Fibroblast of mammary gland (primary cell): ENCODE measurements at regions not wholly inside any gene's neighbourhood (a gene's known extent, or its start where the extent isn't known, plus 50 kb on each side); places are given as distances from the start of the nearest gene placed in this dataset.
"Not testable (repeated sequence)": the region's sequence is repeated elsewhere in the genome, so short reads cannot be mapped to it uniquely, and the experiment has no call there.

Source experiments
- DNase-seq: peaks from one replicate; pipeline ENCODE4 v3.0.0-alpha.2; 2010; ENCODE audit warnings: low read depth
- H3K4me3 ChIP-seq: 2 replicates; pipeline ENCODE4 v1.5.1; 2011; ENCODE audit warnings: low read depth, mild to moderate bottlenecking, low read length, moderate library complexity; ENCODE audit not compliant: control insufficient read depth
- TF ChIP-seq, protein P1 (sequence below): conservative IDR thresholded peaks from 2 replicates; pipeline ENCODE4 v1.5.1; 2011; ENCODE audit warnings: low read depth, low read length, inconsistent platforms; ENCODE audit not compliant: control insufficient read depth, insufficient read depth

DNA sequence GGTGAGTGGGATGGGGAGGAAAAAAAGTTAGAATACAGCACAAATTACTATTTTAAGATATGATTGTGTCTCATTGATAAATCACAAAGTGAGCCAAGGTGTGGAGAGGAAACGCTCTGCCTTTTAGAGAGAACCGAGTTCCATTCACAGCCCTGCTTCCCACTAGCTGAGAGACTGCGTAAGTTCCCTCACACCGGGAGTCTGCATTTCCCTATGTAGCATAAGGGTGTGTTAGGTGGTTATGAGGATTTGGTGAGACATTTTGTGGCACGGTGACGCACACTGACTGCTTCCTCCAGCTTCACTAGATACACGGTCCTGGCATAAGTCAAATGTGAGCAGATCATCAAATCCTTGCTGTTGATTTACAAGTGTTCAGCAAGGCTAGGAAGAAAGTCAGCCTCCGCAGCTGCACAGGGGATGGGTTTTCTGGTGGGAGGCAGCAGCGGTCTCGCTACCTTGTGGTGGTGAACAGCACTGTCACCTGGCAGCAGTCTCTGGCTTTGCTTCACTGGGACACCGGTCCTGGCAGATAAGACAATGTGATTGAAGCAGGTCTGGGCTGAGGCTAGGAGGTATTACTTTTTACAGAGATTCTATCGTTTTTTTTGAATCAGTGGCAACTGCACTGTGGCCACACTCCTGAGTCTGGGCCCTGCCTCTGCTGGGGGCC, 312.2 kb upstream of the B3GAT1 start:
- H3K4me3 ChIP-seq = no peak overlapping the region
- TF ChIP-seq, protein P1, sequence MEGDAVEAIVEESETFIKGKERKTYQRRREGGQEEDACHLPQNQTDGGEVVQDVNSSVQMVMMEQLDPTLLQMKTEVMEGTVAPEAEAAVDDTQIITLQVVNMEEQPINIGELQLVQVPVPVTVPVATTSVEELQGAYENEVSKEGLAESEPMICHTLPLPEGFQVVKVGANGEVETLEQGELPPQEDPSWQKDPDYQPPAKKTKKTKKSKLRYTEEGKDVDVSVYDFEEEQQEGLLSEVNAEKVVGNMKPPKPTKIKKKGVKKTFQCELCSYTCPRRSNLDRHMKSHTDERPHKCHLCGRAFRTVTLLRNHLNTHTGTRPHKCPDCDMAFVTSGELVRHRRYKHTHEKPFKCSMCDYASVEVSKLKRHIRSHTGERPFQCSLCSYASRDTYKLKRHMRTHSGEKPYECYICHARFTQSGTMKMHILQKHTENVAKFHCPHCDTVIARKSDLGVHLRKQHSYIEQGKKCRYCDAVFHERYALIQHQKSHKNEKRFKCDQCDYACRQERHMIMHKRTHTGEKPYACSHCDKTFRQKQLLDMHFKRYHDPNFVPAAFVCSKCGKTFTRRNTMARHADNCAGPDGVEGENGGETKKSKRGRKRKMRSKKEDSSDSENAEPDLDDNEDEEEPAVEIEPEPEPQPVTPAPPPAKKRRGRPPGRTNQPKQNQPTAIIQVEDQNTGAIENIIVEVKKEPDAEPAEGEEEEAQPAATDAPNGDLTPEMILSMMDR = no peak
- DNase-seq = no peak

DNA sequence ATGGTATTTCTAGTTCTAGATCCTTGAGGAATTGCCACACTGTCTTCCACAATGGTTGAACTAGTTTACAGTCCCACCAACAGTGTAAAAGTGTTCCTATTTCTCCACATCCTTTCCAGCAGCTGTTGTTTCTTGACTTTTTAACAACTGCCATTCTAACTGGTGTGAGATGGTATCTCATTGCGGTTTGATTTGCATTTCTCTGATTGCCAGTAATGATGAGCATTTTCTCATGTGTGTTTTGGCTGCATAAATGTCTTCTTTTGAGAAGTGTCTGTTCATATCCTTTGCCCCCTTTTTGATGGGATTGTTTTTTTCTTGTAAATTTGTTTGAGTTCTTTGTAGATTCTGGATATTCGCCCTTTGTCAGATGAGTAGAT, 308.6 kb upstream of the B3GAT1 start:
- not testable (repeated sequence) for DNase-seq, H3K4me3 ChIP-seq

DNA sequence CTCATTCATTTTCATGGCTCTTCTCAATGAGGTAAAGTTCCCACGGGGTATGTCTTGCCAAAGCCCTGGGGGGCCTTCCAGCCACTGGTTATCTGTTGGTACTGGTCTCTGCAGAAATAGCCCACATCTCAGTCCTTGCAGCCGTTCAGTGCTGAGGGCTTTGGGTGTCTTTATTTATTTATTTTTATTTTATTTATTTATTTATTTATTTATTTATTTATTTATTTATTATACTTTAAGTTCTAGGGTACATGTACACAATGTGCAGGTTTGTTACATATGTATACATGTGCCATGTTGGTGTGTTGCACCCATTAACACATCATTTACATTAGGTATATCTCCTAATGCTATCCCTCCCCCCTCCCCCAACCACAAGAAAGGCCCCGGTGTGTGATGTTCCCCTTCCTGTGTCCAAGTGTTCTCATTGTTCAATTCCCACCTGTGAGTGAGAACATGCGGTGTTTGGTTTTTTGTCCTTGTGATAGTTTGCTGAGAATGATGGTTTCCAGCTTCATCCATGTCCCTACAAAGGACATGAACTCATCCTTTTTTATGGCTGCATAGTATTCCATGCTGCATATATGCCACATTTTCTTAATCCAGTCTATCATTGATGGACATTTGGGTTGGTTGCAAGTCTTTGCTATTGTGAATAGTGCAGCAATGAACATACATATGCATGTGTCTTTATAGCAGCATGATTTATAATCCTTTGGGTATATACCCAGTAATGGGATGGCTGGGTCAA, 308.1 kb upstream of the B3GAT1 start:
- not testable (repeated sequence) for H3K4me3 ChIP-seq, DNase-seq

DNA sequence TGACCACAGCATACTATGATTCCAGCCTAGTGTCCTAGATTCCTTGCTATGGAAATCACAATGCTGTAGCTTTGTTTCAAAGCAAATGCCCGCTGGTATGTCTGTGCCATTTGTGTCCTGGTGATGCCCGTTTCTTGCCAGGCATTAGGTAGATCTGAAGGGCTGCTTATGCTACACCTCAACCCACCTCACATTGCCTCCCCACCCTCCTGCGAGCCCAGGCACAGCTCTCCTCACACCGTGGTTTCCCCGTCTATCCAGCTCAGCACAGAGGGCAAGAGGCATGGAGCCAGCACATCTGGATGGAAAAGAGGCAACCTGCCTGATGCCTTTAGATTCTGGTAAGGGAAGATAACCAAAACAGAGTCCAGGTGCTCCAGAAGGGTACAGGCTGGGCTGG, 307.4 kb upstream of the B3GAT1 start:
- no peak overlapping the region for H3K4me3 ChIP-seq
- TF ChIP-seq, protein P1 = no peak
- no peak for DNase-seq

DNA sequence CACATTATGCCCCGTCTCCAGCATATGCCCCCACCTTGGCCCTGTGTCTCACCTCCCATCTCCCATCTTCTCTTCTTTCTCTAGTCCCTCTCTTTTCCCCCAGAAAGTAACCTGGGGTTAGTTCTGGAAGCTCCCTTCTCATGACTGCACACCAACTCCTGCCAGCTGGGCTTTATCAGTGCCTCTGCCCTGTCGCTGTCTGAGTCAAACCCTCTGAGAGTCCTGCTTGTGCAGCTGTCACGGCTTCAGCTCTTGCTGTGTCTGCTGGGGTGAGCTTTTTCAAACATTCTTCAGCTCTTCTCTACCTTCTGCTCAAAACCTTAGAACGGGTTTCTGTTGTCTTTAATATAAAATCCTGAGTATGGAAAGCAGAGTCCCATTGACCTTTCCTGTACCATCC, 304.5 kb upstream of the B3GAT1 start:
- DNase-seq = no peak
- TF ChIP-seq, protein P1 = no peak
- no peak overlapping the region for H3K4me3 ChIP-seq

DNA sequence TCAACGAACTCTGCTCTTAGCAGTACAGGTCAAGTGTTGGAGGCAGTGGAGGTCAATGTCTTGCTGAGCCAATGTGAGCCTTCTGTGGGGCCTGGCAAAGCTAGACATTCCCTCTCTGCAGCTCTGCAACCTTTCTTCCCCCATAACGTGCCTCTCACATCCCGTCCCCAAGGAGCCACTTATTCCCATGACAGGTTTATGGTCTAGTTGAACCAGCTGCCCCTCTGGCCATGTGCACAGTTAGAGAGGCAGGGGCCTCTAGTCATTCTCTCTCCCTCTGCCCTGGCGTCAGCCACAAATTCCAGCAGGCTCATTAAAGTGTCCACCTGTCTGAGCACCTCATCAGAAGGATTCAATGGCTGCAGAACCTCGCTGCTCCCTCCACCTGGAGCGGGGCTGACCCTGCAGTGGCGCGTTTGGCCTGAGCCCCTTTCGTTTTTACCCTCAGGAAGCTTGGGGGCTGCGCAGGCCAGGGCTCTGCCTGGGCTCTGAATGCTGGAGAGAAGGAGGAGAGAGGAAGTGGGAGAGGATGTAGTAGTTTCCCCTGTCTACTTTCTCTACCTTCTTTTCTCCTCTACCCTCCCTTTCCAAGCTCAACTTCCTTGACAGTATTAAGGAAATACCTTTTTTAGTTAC, 302.1 kb upstream of the B3GAT1 start:
- no peak for DNase-seq
- TF ChIP-seq, protein P1 = no peak
- no peak overlapping the region for H3K4me3 ChIP-seq

DNA sequence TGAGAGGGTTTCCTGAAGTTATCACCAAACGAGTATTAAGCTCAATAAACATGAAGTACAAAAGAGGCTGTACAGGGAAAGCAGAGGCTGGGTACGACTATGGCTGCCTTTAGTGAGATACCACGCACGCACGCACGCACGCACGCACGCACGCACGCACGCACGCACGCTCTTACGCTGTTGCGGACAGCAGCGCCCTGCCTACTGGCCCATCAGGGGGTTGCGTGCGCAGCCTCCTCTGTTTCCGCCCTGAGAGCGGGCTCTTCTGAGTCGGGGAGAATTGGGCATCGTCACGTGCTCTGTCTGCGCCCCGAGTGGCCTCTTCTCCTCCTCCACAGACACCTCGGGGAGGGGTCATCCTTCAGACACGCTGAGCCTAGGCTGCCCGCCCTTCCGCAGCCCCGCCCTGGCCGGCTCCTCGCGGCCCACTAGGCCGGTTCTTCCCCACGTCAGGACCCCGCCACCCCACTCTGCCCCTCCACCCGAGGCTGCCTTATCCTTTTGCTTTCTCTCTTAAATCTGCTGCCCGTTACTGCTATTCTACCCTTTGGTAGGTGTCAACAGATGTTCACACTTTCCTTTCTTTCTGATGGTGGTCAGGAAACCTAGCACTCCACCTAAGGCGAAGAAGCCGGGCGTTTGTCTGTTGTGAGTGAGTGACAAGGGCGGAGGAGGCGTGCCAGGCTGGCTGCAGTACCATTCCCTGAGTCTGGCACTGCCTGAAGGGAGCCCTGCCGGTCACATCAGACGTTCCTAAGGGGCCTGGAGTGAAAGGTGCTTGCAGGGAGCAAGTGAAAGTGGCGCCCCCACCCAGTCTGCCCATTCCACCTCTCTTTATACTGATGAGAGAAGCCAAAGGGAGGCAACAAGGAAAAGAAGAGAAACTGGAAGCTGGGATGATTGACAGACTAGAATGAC, 300.4 kb upstream of the B3GAT1 start:
- TF ChIP-seq, protein P1 = no peak
- H3K4me3 ChIP-seq = no peak overlapping the region
- no peak for DNase-seq
